Fibroblast of skin of left biceps (primary cell): ENCODE measurements at regions not wholly inside any gene's neighbourhood (a gene's known extent, or its start where the extent isn't known, plus 50 kb on each side); places are given as distances from the start of the nearest gene placed in this dataset.

ENCODE experiments used
- DNase-seq, 2 experiments: peaks; one replicate each; pipeline ENCODE4 v3.0.0-alpha.2; 2013; ENCODE audit warnings: low read depth in 2 of 2

DNA sequence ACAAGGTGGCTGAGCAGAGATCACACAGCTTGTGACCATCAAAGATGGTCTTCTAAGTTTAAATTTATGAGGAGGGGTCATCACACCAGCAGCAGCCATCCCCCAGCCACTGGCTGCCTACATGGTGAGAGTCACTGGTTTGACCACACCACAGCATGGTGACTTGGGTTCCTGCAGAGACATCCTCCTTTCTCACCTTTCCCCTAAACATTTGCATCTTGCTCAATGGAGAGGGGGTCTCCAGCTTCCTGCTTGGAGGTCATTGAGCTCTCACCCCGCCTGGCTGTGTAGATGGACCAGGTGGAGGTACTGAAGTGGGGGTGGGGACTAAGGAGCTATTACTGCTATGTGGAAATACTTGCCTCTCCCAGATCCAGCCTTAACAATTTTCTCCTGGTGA lies 247.6 kb upstream of the ARGLU1 start:
- no peak for DNase-seq

GRCh38 chr13:106814463-106814862 lies 246.5 kb upstream of the ARGLU1 start:
- no peak for DNase-seq

- no peak for DNase-seq
Observed at GRCh38 chr13:106810069-106810468, 242.1 kb upstream of the ARGLU1 start.

- no peak for DNase-seq
Observed at GRCh38 chr13:106804991-106805390, 237.1 kb upstream of the ARGLU1 start.

GRCh38 chr13:106802917-106803316 lies 235.0 kb upstream of the ARGLU1 start:
- no peak for DNase-seq

DNA sequence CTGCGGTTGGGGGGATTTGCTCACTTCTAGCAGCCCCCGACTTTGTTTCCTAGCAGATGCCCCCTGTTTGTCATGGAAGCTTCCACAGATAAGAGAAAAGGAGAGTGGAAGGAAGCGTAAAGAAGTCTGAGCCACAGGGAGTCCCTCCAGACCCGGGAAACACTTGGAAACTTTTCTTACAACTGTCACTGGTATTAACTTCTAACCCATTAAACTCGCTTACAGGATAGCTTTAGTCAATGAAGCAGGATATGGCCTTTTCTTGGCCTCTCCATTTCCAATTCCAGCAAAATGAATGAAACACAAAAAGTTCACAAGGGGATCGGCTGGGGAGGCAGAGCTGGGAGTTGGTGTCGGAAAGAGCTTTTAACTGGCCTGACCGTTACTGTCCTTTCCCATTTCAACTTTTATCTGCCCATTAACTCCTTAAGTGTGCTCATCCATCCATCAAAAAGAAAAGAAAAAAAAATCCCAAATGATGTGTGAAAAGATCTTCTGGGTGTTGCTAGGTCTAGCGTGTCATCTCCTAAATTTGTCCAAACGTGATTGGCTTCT lies 231.9 kb upstream of the ARGLU1 start:
- no peak for DNase-seq

DNA sequence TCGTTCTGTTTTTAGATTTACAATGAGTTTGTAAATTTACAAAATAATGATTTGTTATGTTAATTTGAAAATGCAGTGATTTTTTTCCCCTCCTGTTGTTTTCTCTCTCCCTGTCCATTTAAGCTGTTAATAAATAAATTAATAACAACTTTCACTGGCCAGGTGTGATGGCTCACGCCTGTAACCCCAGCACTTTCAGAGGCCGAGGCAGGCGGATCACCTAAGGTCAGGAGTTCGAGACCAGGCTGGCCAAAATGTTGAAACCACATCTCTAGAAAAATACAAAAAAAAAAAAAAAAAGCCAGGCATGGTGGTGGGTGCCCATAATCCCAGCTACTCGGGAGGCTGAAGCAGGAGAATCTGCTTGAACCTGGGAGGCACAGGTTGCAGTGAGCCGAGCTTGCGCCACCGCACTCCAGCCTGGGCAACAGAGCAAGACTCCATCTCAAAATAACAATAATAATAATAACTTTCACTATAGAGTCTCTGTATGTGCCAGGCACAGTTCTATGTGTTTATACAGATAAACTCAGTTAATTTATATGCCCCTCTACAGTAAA lies 229.2 kb upstream of the ARGLU1 start:
- DNase-seq = no peak

GRCh38 chr13:106796280-106797047 lies 228.5 kb upstream of the ARGLU1 start:
- no peak for DNase-seq

GRCh38 chr13:106795847-106796246 lies 227.9 kb upstream of the ARGLU1 start:
- DNase-seq = no peak

- no peak for DNase-seq
Observed at GRCh38 chr13:106794117-106794516, 226.2 kb upstream of the ARGLU1 start.

- no peak for DNase-seq
Observed at GRCh38 chr13:106789911-106790310, 222.0 kb upstream of the ARGLU1 start.

DNA sequence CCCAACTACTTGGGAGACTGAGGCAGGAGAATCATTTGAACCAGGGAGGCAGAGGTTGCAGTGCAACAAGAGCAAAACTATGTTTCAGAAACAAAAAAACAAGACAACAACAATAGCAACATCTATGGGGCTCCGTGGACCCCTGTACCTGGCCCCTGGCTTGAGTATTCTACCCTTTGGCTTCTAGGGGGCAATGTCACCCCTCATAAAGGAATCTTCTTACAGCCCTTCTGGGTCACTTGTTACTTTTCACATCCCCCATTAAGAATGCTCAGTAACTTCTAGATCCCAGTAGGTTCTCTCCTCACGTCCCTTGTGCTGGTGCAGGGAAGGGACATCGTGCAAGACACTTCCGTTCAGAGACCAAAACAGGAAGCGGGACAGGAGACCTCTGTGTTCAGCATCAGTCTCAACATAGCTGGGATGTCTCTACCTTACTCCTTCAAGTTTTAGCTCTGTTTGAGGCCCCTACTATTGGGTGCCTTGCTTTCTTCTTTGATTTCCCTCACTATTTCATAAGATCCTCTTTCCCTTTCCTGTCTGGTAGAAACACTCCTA lies 218.1 kb upstream of the ARGLU1 start:
- DNase-seq = no peak

GRCh38 chr13:106774621-106775020 lies 206.7 kb upstream of the ARGLU1 start:
- DNase-seq = no peak

DNA sequence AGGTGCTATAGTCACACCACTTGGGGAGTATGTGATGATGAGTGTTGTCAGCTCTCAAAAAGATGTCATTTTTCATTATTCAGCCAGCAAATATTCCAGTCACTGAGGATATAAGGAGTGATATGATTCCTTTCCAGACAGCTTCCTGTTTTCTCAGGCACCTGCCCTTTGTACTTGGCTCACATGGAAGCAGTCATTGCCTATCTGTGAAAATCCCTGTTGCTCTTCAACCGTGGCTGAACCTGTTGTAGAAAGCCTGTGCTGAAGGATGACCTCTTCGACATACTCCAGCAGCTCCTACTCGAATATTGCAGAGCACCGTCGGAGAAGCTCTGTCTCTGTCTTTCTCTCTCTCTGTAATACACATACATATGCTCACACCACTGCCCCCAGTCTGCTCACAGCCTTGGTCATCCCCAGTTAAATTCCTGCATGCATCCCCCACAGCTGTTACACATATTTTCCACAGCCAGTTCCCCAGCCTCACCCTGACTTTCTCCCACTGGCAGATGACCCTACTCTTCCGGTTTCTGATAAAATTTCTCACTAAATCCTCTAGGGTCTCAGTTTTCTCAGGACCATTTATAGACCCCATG lies 204.2 kb upstream of the ARGLU1 start:
- no peak for DNase-seq

DNA sequence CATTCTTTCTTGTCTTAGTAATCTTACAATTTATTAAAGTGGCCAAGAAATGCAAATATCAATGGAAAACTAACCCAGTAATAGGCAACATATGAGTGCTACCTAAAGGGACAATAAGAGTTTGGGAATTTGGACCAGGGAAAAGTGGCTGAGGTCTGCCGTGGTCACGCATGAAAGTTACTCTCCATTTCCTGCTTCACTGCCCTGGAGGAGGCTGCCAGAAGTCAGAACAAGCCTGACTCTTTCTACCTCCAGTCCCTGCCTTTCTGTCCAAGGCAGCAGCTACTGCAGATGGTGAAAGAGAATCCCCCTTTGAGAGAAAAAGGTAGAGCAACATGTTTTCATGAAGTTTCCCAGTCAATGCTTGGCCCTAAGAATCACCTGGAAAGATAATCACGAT lies 201.1 kb upstream of the ARGLU1 start:
- no peak for DNase-seq

GRCh38 chr13:106762708-106763107 lies 194.8 kb upstream of the ARGLU1 start:
- DNase-seq = no peak

GRCh38 chr13:106756446-106756845 lies 188.5 kb upstream of the ARGLU1 start:
- DNase-seq = no peak

GRCh38 chr13:106755542-106755941 lies 187.6 kb upstream of the ARGLU1 start:
- DNase-seq = no peak

GRCh38 chr13:106753251-106753650 lies 185.3 kb upstream of the ARGLU1 start:
- no peak for DNase-seq

DNA sequence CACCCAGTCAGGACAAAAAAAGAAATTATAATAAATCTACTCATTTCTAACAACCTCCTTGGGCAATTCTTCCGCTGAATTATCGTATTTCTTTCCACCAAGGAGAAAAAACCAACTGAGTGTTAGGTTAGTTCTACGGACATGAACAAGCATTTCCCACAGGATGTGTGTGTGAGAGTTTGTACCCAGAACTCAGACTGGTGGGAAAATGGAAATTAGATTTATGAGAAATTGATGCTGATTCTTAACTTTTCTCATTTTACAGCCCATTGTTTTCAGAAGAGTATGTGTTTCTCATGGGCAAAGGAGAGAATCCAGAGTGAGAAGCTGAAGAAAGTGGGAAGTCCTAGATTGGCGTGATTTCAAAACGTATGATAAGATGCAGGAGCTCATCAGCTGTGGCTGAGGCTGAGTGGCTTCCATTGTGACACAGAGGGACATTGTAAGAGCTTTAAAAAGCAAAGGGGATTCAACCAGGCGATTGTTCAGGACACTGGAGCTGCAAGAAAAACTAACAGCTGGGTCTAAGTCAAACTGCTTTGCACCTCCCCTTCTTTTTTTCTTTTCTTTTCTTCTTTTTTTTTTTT lies 184.7 kb upstream of the ARGLU1 start:
- no peak for DNase-seq

DNA sequence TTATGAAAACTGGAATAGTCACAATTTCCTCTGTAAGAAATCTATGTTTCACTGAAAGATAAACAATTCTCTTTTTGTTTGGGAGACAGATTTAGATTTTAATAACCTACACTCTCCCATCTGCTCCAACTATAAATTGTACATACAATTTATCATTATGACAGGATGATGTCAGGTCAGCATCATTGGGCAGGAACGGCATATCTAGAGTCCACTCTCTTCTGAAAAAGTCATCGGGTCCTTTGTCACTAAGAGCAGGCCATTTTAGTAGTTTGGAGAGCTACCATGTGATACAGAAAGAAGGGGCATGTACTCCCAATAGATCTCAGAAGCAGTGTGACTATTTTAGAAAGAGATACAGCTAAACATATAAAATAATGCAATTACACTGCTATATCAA lies 180.8 kb upstream of the ARGLU1 start:
- DNase-seq = no peak

DNA sequence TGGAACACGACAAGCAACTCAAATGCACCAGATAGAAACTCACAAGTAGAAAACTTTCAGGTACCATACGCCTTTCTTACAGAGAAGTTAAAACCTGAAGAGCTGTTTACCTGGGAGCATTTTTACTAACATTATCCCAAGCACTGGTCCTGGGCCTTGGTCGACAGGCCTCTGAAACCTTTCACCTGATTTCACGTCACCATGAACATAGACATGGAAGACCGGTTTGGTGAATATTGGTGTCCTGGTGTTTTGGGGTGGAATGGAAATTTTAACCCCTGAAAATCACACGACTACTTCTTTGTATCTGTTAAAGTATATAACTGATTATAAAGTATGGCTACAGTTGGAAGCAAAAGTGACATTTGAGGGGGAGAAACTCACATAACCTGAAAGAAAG lies 176.6 kb upstream of the ARGLU1 start:
- no peak for DNase-seq
